ENCODE measurements at regions not wholly inside any gene's neighbourhood (a gene's known extent, or its start where the extent isn't known, plus 50 kb on each side); places are given as distances from the start of the nearest gene placed in this dataset.

GRCh38 chr4:18401868-18402267 lies 380.3 kb upstream of the LCORL start:
- DNase-seq = no peak

DNA sequence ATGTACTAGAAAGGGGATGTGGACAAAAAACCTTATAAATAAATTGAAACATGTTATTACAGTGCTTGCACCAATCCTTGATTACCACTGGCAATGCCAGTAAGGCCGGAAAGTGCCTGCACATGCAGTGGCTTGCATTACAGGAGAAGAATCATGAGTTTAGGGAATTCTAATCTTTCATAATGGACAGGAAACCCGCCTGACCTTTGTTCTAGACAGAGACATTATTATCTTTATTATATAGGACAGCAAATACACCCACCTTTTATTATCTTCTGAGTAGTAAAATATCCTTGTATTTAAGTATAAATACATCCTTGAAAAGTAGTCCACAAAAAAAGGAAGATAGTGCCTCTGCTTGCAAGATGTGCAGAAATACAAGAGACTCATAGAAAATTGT lies 379.9 kb upstream of the LCORL start:
- no peak for DNase-seq

- no peak for DNase-seq
Observed at GRCh38 chr4:18398661-18399060, 377.1 kb upstream of the LCORL start.

GRCh38 chr4:18397681-18398390 lies 376.3 kb upstream of the LCORL start:
- DNase-seq = no peak

GRCh38 chr4:18394656-18395055 lies 373.1 kb upstream of the LCORL start:
- no peak for DNase-seq

DNA sequence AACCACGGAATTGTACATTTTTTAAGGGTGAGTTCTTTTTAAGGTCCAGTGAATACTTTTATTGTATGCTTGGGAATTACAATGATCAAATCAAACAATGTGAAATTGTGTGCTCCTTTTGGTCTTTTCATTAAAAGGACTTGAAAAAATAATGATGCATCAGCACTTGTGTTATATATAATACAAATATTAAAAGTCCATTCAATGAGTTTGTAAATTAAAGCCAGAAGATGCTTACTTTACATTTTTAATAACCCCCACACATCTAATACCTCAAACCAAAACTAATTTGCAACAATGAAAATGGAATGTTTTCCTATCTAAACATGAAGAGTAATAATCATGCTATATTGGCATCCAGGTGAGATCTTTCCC lies 369.8 kb upstream of the LCORL start:
- no peak for DNase-seq

DNA sequence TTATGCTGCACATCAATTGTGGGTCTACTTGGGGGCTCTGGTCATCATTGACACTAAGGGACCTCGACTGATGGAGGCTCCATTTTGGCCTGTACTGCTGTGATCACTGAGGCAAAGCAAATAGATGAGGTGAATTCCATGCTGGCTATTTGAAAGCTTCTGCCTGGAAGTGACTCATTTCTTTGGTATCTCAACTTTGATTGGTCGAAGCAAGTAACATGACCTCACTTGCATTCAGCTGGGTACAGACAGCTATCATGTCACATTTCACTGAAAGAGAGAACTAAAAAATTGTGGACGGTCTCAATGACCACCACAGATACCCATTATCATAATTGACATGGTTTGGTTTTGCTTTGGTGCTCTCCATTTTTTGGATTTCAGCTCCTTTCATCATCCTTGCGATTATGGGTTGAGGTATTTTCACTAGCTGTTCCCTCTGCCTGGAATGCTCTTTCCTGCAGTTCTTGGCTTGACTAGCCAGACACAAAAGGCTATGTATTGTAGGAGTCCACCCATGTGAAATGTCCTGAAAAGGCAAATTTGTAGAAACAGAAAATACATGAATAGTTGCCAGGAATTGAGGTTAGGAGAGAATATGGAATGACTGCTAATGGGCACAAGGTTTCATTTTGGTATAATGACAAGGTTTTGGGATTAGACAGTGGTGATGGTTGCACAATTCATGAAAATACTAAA lies 369.2 kb upstream of the LCORL start:
- peak; percentile 19 for DNase-seq

- DNase-seq = no peak
Observed at GRCh38 chr4:18389115-18389514, 367.6 kb upstream of the LCORL start.

- DNase-seq = no peak
Observed at GRCh38 chr4:18388039-18388438, 366.5 kb upstream of the LCORL start.

- no peak for DNase-seq
Observed at GRCh38 chr4:18381186-18381585, 359.6 kb upstream of the LCORL start.

DNA sequence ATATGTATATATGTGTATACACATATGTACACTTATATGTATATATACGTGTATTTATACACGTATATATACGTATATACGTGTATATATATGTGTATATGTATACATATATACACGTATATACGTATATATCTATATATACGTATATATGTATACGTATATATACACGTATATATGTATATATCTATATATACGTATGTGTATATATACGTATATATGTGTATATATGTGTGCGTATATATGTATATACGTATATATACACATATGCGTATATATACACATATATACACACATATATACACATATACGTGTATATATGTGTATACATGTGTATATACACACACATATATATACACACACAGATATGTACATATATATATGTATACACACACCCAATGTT lies 348.0 kb upstream of the LCORL start:
- no peak for DNase-seq

- peak; percentile 11 for DNase-seq
Observed at GRCh38 chr4:18366892-18367291, 345.3 kb upstream of the LCORL start.

DNA sequence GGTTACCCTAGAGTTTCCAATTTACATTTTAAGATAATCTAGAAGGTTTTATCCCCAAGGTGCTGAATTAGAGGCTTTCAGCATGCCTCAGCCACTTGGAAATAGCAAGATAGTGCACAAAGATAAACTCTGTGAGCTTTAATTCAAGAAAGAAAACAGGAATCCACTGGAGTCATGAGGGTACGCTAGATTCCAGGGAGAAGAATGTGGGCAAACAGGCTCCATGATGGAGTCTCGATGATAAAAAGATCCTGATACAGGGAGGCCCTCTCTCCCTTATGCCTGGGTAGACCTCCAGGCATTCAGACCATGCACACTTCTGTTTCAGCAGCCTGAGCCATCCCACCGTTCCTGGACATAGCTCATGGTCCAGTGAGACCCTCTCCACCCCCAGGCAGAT lies 344.6 kb upstream of the LCORL start:
- no peak for DNase-seq

GRCh38 chr4:18343581-18343980 lies 322.0 kb upstream of the LCORL start:
- no peak for DNase-seq

GRCh38 chr4:18342847-18343246 lies 321.3 kb upstream of the LCORL start:
- DNase-seq = no peak

GRCh38 chr4:18321956-18322530 lies 300.5 kb upstream of the LCORL start:
- DNase-seq = no peak

- no peak for DNase-seq
Observed at GRCh38 chr4:18319431-18319830, 297.9 kb upstream of the LCORL start.

DNA sequence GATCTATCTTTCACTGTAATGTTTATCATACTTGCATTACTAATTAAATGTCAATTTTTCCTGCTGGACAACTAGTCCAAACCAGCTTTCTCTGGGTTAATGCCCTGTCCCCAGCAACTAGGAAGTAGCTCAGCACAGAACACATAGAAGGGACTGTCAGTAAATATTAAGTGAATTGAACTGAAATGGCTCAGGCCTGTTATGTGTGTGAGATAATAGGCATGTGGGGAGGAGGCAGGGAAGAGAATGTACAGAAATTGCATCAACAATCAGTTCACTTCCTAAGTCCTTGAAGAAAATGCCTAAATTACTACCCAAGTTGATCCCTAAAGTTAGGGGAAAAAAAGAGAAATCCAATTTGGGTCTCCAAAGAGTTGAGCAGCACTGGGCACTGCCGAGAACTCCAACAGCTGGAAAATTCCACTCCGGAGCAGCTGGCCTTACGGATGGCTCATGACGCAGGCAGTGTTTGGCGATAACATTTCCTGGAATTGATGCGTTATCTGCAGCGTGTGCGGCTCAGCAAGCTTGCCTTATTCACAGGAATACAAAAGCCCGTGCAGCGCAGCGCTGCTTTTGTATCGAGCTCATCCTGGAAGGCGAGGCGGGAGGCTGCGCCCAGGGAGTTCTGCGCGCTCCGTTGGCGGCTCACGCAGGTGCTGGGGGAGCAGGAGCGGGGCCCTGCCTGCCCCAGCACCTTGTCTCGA lies 297.3 kb upstream of the LCORL start:
- DNase-seq = no peak

GRCh38 chr4:18314731-18315130 lies 293.2 kb upstream of the LCORL start:
- DNase-seq = no peak

- no peak for DNase-seq
Observed at GRCh38 chr4:18297684-18298083, 276.1 kb upstream of the LCORL start.

GRCh38 chr4:18296411-18296810 lies 274.9 kb upstream of the LCORL start:
- DNase-seq = no peak

DNA sequence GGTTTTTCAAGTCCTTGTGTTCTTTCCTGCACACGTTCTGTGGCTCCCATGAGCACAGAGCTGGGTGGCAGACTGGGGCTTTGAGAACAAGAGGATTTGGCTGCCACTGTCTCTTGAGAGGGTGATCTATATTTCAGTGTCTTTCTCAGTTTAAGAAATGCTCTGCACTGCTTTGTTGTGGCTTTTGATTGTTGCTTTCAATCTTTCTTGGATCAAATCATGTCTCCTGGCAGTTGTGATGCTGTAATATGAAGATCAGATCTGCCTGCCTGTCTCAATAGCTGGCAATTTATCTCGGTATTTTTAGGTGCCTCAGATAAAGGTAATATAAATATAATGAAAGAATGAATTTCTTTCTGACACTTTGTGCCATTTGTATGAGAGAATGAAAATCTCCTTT lies 273.3 kb upstream of the LCORL start:
- no peak for DNase-seq

DNA sequence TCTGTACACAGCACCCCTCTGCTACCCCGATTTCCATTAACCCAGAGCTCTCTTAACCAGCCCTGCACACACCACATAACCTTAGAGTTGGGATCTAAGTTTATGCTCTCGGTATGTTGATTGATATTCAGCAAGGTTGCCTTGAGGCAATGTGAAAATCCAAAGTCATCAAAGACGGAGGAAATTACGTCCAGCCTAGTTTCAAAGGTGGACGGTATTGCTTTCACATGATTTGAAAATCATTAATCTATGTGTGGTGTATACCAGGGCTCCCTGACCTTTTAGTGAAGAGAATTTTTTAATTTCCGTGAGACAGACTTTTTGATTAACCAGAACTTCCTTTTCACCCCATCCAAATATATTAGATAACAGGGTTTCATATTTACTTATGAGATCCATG lies 272.5 kb upstream of the LCORL start:
- DNase-seq = no peak

GRCh38 chr4:18292411-18292810 lies 270.9 kb upstream of the LCORL start:
- DNase-seq = no peak
